ENCODE measurements at regions not wholly inside any gene's neighbourhood (a gene's known extent, or its start where the extent isn't known, plus 50 kb on each side); places are given as distances from the start of the nearest gene placed in this dataset.

- H3K9me3 ChIP-seq (replicated peaks; ENCODE audit: control insufficient read depth, insufficient read depth, low read length), result peaks cover 2% of the 10 kb centered on the region; the same call in 1 of the 3 replicates
- H4K20me1 ChIP-seq (ENCODE audit: control insufficient read depth, insufficient read depth), result no peaks in the 10 kb centered on the region
- intact Hi-C loops (cut with micrococcal nuclease; ENCODE audit: unreplicated experiment), result no loop called here
- H3K9ac ChIP-seq (ENCODE audit: control insufficient read depth, insufficient read depth, low read length), result no peak overlapping the region
- no TSS peak for BruUV-seq (replicated peaks)
- ChIA-PET RAD21 (ENCODE audit: unreplicated experiment) (no interaction called here), SMC1A (ENCODE audit: uncharacterized antibody, unreplicated experiment) (no interaction called here), CTCF (interaction anchor here (0.6 kb wide), 1 partner anchor 281 kb away, joined by 3 read pairs; no protein-coding TSS in a partner anchor), POLR2A (no interaction called here)
- no peak overlapping the region for H2AFZ ChIP-seq (ENCODE audit: control insufficient read depth, low read depth, low read length)
- H3K27ac ChIP-seq (ENCODE audit: control insufficient read depth, insufficient read depth), result no peak overlapping the region
- H3K4me1 ChIP-seq (ENCODE audit: control insufficient read depth, insufficient read depth, low read length), result no peaks in the 10 kb centered on the region
- ATAC-seq (no peak), DNase-seq (ENCODE audit: low read depth, low spot score) (no peak), FAIRE-seq (no peak)
- H3K4me2 ChIP-seq (ENCODE audit: control insufficient read depth, insufficient read depth), result no peak overlapping the region
- no peak for TF ChIP-seq E4F1 (IDR thresholded peaks at IDR 0.05; ENCODE audit: borderline replicate concordance, partially characterized antibody)
- no peak for TF ChIP-seq CHD1 (IDR thresholded peaks at IDR 0.05; ENCODE audit: low read depth, low read length)
- no peak for TF ChIP-seq E2F8 (IDR thresholded peaks at IDR 0.05; ENCODE audit: low read depth, partially characterized antibody)
- no peak for TF ChIP-seq GATAD2B (conservative IDR thresholded peaks at IDR 0.05; ENCODE audit: low read depth)
- WGBS (ENCODE audit: insufficient coverage, insufficient replicate concordance, low lambda C conversion rate, missing lambda C conversion rate), result 0% methylated on average over 1 of the region's 1 CpG
- in situ Hi-C loops (cut with MboI), result no loop called here
- no peaks in the 10 kb centered on the region for H3K36me3 ChIP-seq (ENCODE audit: control insufficient read depth in 2 of 2, insufficient read depth in 2 of 2, low read length in 1 of 2)
- no peaks in the 10 kb centered on the region for H3K79me2 ChIP-seq (ENCODE audit: control insufficient read depth, insufficient read depth, low read length)
- H3K27me3 ChIP-seq (replicated peaks in 1 of 2; ENCODE audit: control insufficient read depth in 2 of 2, insufficient read depth in 2 of 2, low read length in 1 of 2), result no peaks in the 10 kb centered on the region
- H3K4me3 ChIP-seq, result no peak overlapping the region
Observed at GRCh38 chr10:111491154-111491553, 414.3 kb downstream of the ADRA2A start.
